HG03039 (cell line): ENCODE measurements at regions not wholly inside any gene's neighbourhood (a gene's known extent, or its start where the extent isn't known, plus 50 kb on each side); places are given as distances from the start of the nearest gene placed in this dataset.

Experiments used
- ATAC-seq: cut with Tn5 transposase; IDR thresholded peaks from one replicate; pipeline ENCODE4 v1.9.1; 2021; ENCODE audit warnings: mild to moderate bottlenecking, moderate library complexity; ENCODE audit not compliant: unreplicated experiment

DNA sequence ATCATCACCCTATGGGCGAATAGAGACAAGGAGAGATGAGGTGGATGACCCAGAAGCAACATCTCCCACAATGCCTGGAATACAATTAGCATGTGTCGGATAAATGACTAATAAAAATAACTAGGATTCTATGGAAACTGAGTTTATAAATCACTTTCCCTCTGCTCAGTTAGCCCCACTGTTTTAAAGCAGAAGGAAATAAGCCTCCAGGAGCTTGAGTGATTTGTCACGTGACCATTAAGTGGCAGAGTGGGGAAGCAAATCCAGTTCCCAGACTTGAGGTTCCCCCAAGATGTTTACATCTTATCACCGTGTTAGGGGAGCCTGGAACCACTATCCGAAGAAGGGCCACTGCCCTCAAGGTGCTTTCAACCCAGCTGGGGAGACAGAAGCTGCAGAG lies 136.5 kb upstream of the CCND2 start:
- no peak for ATAC-seq

- peak; percentile 55 for ATAC-seq
Observed at GRCh38 chr12:4135919-4136605, 137.5 kb upstream of the CCND2 start.

DNA sequence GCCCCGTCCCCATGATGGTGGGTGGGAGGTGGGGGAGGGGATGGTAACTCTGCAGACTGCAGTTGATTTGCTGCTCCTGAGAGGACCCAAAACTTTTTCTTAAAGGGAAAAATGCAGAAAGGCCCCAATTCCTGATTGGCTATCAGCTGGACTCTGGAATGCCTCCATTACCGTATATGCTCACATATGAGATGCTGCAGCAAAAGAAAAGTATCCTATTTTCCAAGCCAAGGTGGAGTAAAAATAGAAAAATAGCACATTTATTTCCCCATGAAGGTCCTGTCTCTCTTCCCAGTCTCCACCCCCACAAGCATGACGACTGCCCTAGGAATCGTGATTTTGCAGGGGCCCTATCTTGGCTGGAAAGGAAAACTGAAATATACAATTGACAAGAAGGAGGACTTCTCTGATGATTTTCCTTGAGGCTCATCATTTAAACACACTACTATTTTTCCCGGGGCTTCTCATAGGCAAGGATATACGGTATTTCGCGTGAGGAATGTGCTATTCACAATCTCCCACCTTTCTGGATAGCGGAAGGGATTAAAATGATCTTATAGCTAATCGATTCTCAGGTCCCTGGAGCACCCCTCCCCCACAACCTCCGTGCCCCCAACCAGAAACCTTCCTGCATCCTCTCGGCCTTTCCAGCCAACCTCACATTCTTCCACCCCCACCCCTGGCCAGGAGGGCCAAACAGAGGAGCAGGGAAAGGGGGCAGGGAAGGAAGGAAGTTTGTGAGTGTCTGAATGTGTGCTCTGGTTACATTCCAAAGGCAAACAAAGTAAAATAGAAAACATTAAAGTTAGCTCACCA lies 138.9 kb upstream of the CCND2 start:
- no peak for ATAC-seq

- ATAC-seq = no peak
Observed at GRCh38 chr12:4133636-4134447, 139.7 kb upstream of the CCND2 start.

- ATAC-seq = no peak
Observed at GRCh38 chr12:4133029-4133428, 140.5 kb upstream of the CCND2 start.

- ATAC-seq = no peak
Observed at GRCh38 chr12:4121506-4122020, 152.0 kb upstream of the CCND2 start.

GRCh38 chr12:4120316-4120917 lies 153.1 kb upstream of the CCND2 start:
- ATAC-seq = no peak

DNA sequence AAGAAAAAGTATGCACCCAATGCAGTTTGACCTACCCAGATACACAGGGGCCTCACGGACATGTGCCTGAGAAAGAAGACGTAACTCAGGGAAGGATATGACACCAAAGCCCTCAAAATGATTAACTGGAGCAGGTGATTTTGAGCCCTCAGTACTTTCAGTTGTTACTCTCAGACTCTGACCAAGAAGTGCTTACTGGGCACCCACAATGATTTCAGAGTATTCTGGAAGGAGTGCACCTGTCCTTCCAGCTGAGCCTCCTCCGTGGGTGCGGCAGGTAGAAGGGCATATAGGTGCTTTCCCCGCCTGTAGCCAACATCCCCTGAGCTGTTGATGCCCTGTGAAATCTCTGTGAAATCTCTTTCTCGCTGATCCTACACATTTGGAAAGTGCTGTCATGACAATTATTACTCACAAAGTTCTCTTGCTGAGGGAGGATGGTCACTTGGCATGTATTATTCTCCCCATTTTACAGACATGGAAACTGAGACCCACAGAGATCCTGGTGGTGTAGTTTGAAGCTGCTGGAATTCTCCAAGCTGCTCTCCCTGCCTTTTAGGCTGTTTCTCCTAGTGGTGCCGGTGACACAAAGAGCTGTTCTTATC lies 154.3 kb upstream of the CCND2 start:
- peak; percentile 60 for ATAC-seq

DNA sequence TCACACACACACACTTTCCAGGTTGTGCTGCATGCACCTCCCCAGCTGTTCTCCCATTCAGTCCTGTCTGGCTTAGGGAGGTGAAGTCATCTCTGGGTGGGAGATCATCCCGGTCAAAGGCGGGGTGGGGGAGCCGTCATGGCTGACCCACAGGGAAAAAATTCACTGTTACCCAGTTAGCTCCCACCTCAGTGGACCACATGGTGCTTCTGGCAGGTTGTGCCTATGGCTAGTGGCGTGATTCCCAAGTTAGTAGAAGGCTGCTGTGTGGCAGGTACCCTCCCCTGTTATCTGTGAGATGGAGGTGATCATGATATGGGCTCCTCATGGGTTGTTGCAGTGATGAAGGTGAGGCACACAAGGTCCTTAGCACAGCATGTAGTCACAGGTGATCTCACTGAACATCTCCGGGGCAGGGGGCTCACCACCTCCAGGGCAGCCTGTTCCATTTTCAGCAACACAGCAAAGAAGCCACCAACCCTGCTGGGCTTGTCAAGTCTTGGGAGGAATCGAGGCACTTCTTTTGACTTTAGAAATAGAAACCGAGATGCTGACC lies 154.9 kb upstream of the CCND2 start:
- ATAC-seq = peak; percentile 11

GRCh38 chr12:4118017-4118510 lies 155.5 kb upstream of the CCND2 start:
- peak; percentile 33 for ATAC-seq

DNA sequence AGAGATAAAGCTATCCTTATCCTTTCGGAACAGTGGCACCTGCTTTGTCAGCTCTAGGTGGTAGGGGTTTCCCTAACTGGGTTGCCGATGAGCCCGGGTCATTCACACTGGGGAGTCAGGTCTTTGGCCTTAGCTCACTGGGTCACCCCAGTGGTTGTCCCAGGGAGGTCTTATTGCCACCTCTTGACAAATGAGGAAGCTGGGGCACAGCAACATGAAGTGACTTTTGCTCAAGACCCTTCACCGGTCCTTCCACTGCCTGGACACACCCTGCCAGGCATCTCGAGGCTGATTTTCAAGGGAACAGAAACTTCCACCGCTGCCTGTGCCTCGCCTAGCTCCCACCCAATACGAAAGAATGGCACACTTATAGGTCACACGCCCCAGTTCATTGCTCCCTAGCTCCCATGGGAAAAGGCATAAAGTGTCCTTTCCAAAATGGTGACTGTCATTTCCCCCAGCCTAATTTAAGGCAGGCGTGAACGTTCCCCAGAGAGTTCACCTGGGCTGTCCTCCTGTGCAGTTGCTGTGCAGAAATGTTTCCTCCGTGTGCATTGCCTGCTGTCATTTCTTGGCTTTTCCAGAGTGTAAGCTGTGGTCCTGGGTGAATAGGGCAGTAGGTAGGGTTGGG lies 156.1 kb upstream of the CCND2 start:
- no peak for ATAC-seq

DNA sequence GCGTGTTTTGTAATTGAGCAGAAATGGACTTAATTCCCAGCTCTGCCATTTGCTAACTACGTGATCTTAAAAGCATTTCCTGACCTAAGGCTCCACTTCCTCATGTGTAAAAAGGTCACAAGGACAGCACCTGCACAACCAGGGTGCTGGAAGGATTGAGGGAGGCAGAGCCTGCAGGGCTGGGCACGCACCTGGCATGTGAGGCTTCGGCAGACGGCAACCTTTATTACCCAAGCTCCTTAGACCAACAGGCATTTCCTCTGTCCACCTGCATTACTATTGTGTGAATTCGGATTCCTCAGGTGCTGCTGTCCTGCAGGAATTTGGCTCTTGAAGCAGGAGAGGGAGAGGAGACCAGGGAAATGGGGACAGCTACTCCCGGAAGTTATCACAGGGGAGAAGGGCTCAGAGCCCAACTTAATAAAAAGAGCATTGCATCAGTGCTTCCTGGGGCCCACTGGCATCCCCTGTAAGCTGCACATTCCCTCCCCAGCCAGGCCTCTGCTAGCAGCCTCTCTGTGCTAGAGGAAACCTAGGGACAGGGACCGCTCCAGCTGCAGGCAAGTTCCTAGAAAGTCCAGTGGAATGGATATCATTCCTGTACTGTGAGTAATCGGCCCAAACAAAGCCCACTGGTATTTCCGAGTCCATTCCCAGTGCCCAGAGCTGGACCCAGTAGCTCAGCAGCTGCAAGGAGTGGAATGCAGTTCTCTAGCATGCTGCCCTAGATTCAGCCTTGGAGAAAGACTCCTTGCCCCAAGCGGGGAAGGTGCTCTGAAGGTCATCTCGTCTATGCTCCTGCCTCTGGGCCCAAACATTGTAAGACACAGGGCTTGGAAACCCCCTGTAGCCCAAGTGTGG lies 157.1 kb upstream of the CCND2 start:
- no peak for ATAC-seq

DNA sequence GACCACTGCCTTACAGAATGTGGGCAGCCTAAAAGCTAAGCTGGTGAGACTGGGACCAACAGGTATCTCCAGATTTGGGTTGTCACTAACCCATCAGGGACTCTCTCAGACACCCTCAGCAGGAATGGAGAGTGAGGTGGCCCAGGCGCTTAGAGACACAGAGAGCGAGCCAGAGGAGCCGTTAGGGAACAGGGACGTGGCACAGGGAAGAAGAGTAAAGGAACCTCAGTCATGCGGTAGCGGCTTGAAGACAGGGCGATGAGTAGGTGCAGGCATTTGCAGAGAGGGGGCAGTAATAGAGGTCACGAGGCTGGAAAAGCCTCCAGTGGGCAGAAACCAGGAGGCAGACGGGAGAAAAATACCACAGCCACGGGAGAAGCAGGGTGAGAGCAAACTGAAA lies 158.0 kb upstream of the CCND2 start:
- no peak for ATAC-seq

- no peak for ATAC-seq
Observed at GRCh38 chr12:4114986-4115385, 158.6 kb upstream of the CCND2 start.

DNA sequence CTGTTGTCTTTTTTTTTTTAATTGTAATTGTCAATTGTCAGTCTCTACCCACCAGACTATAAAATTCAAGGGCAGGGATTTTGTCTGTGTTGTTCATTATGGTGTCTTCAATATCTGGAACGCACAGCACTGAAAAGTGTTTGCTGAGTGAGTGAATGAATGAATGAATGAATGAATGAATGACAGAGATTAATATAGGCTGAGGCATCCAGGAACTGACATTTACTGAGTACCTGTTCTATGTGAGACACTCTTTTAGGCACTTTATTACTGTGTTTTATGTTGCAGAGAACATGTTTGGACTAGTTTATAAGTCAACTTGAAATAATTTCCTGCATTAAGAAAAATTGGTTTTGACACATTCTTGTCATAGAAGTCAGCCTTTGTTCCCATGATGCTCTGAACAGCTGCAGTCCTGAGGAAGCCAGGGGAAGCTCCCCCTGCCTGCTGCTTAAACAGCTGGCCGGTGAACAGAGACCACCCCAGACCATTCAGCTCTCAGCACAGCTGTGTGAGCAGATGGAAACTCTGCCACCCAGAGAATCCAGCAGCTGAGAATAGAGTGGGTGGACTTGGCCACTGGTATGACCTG lies 160.7 kb upstream of the CCND2 start:
- ATAC-seq = no peak

DNA sequence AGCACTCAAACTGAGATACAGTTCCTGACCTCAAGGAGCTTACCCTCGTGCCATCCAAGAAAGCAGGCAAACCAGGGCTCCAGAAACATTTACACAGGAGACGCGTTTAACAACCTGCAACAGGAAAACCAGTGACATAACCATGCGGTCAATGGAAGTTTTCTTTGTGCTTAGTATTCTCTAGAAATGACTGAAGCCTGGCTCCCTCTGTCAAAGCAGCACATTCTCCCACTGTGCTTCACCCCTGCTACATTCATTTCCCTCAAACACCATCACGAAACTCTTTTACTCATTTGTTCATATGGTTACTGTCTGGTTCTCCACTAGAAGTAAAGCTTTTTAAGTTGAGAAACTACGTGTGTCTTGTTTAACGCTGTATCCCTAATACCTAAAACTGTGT lies 161.3 kb upstream of the CCND2 start:
- ATAC-seq = no peak

DNA sequence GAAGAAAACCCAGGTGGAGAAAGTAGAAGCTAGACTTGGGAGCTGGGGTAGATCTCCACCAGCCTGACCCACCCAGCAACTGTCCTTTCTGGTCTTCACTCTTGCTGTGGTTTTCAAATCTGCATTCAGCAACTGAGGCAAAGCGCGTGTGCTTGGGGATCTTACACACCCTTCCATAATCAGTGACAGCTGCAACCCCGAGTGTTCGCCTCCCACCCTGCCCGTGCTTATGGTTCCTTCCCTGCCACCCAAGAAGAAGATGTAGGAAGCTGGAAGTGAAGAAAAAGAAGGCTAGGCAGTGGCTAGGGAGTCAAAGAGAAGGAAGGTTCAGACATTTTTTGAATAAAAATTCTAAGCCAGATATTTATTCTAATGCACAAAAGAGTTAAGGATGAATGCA lies 162.6 kb upstream of the CCND2 start:
- no peak for ATAC-seq

- ATAC-seq = no peak
Observed at GRCh38 chr12:4109826-4110225, 163.7 kb upstream of the CCND2 start.
